Right lobe of liver (tissue), 6 donors: ENCODE measurements at regions not wholly inside any gene's neighbourhood (a gene's known extent, or its start where the extent isn't known, plus 50 kb on each side); places are given as distances from the start of the nearest gene placed in this dataset.

ENCODE experiments used
- ATAC-seq, 4 donors: fragments of 200-7000 bp; cut with Tn5 transposase; one replicate each; pipeline ENCODE4 v1.9.1; 2020; ENCODE audit warnings: mild to moderate bottlenecking in 4 of 4, moderate library complexity in 4 of 4
- DNase-seq, 3 donors: peaks; one replicate each; pipeline ENCODE4 v3.0.0-alpha.2; 2020
- H3K27ac ChIP-seq, 3 donors: fragments of 200-600 bp; one replicate each; pipeline ENCODE4 v1.8.0; 2022
- H3K27me3 ChIP-seq, 2 donors: fragments of 200-600 bp; one replicate each; pipeline ENCODE4 v1.8.0; 2022
- H3K36me3 ChIP-seq, 4 donors: fragments of 200-600 bp; sonication (generic) in 1 of 4; one replicate each; pipeline versions ENCODE4 v1.5.1 to v1.8.0; 2017 to 2022; ENCODE audit warnings: control low read depth in 1 of 4
- H3K4me1 ChIP-seq, 4 donors: fragments of 200-600 bp; sonication (generic) in 1 of 4; one replicate each; pipeline versions ENCODE4 v1.5.1 to v1.8.0; 2017 to 2022; ENCODE audit warnings: control low read depth in 1 of 4
- H3K4me3 ChIP-seq, 3 donors: fragments of 200-600 bp; one replicate each; pipeline ENCODE4 v1.8.0; 2022
- H3K9me3 ChIP-seq, 4 donors: fragments of 200-600 bp; sonication (generic) in 1 of 4; one replicate each; pipeline versions ENCODE4 v1.5.1 to v1.8.0; 2017 to 2022; ENCODE audit warnings: control low read depth in 1 of 4
- POLR2A ChIP-seq: fragments of 450-650 bp; IDR thresholded peaks from one replicate; pipeline ENCODE4 v1.6.1; 2017; ENCODE audit warnings: antibody characterized with exemption, mild to moderate bottlenecking
- WGBS: methylation state at CpG from one replicate; pipeline ENCODE4 v1.1.6; 2018; ENCODE audit warnings: low coverage, low lambda C conversion rate; ENCODE audit not compliant: insufficient coverage; ENCODE audit errors: missing lambda C conversion rate; 5-methylcytosine and 5-hydroxymethylcytosine counted together
- intact Hi-C, 2 donors: fragments of 100-400 bp; cut with DNase I; formaldehyde crosslinking; loops; one replicate each; pipeline versions ENCODE4 v1.11.2 to v1.14.1; 2022
- TF ChIP-seq, protein P1 (sequence below), 4 donors: fragments of 200-600 bp in 3 of 4; fragments of 450-650 bp in 1 of 4; IDR thresholded peaks; one replicate each; pipeline versions ENCODE4 v1.5.1 to v1.8.0; 2016 to 2022; ENCODE audit warnings: antibody characterized with exemption in 4 of 4, mild to moderate bottlenecking in 2 of 4
- donor health status: DM: no; HTN: yes; CAD: no.
- donor health status: DM: no; HTN: no; CAD: no.
- donor health status: DM: no; HTN: no; CAD: no.
- donor health status: DM: no; HTN: yes; CAD: no.
- donor health status: DM: no; HTN: yes; CAD: no.

DNA sequence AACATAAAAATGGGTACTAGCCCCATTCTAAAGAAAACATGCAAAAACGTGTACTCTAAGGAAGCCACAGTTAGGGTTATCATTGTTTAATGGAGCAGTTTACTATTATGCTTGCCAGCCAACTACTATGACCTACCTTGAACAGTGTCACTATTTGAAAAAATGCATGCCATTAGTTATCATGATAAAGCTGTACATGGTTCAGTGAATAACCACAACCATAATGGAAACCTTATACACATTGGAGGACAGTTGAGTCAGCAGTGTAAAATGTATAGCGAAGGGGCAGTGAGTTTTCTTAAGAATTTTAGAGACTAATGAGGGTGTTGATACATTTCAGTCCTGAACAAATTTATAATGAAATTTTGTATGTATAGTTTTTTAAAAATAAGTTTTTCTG, 381.9 kb downstream of the GRXCR1 start:
- intact Hi-C loops: no loop called here
- Histone ChIP-seq H3K4me1 (no peaks in the 10 kb centered on the region), H3K27ac (no peak overlapping the region), H3K4me3 (no peak overlapping the region), H3K27me3 (no peaks in the 10 kb centered on the region), H3K9me3 (no peaks in the 10 kb centered on the region), H3K36me3 (no peaks in the 10 kb centered on the region)
- WGBS: 44% methylated on average over 2 of the region's 2 CpGs
- no peak for DNase-seq
- no peak for ATAC-seq
- TF ChIP-seq POLR2A: no peak
- TF ChIP-seq, protein P1, sequence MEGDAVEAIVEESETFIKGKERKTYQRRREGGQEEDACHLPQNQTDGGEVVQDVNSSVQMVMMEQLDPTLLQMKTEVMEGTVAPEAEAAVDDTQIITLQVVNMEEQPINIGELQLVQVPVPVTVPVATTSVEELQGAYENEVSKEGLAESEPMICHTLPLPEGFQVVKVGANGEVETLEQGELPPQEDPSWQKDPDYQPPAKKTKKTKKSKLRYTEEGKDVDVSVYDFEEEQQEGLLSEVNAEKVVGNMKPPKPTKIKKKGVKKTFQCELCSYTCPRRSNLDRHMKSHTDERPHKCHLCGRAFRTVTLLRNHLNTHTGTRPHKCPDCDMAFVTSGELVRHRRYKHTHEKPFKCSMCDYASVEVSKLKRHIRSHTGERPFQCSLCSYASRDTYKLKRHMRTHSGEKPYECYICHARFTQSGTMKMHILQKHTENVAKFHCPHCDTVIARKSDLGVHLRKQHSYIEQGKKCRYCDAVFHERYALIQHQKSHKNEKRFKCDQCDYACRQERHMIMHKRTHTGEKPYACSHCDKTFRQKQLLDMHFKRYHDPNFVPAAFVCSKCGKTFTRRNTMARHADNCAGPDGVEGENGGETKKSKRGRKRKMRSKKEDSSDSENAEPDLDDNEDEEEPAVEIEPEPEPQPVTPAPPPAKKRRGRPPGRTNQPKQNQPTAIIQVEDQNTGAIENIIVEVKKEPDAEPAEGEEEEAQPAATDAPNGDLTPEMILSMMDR (IDR thresholded peaks at IDR 0.05): no peak

DNA sequence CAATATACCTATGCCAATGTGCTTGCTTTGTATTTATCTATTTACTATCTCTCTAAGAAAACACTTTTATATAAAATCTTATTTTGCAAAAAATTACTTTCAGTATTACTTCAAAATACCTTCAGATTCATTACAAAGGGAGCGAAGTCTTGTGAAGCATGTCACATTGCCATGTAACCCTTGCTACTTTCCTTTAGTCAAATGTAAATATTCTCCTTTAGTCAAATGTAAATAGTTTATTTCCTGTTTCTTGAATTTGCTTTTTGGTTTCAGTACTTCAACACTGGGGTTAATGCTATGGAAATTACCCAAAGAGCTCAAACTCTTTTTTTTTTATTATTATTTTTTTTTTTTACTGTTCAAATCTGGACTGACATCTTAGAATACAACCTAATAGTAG, 383.3 kb downstream of the GRXCR1 start:
- Histone ChIP-seq H3K27ac (no peak overlapping the region), H3K36me3 (no peaks in the 10 kb centered on the region), H3K4me1 (no peaks in the 10 kb centered on the region), H3K9me3 (no peaks in the 10 kb centered on the region), H3K27me3 (no peaks in the 10 kb centered on the region), H3K4me3 (no peak overlapping the region)
- 50% methylated on average over 1 of the region's 1 CpG for WGBS
- ATAC-seq (no peak), DNase-seq (no peak)
- TF ChIP-seq, protein P1 (IDR thresholded peaks at IDR 0.05): no peak
- no peak for TF ChIP-seq POLR2A
- intact Hi-C loops: no loop called here

DNA sequence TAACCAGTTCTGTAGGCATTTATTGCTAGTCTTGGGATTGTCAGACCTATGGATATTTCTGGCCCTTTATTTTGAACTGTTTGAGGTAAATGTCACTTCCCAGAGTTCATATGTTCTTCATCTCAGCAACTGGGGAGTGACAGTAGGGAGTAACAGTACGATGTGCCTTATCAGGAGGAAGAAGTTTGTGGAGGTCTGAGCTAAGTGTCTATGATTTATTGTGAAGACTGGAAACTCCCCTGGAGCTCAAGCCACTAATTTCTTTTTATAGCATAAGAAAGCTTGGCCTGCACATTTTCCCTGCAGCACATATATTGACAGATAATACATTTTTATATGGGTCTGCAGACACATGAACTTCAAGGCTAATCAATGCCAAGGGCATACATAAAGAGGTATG, 383.8 kb downstream of the GRXCR1 start:
- no peak overlapping the region for H3K4me3 ChIP-seq
- no peaks in the 10 kb centered on the region for H3K36me3 ChIP-seq
- no peaks in the 10 kb centered on the region for H3K27me3 ChIP-seq
- 15% methylated on average over 1 of the region's 1 CpG for WGBS
- H3K4me1 ChIP-seq: no peaks in the 10 kb centered on the region
- intact Hi-C loops: no loop called here
- ATAC-seq (no peak), DNase-seq (no peak)
- no peak overlapping the region for H3K27ac ChIP-seq
- no peaks in the 10 kb centered on the region for H3K9me3 ChIP-seq
- TF ChIP-seq, protein P1 (IDR thresholded peaks at IDR 0.05): no peak
- no peak for TF ChIP-seq POLR2A

DNA sequence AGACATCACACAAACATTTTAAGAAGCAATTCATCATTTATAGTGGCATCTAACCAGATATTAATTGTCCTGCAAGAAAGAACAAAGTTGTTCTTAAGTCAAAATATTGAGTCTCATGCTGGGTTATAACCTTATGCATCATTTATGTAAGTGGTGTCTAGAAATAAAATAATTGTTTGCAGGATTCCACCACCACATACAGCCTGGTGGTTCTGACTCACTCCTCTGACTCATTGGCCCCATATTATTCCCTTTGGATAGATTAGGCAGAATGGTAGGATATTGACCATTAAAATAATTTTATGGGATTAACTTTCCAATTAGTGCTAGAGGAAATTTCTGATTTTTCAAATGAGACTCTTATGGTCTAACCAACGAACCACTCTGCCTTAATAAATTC, 384.5 kb downstream of the GRXCR1 start:
- Histone ChIP-seq H3K9me3 (no peaks in the 10 kb centered on the region), H3K27ac (no peak overlapping the region), H3K27me3 (no peaks in the 10 kb centered on the region), H3K4me1 (no peaks in the 10 kb centered on the region), H3K36me3 (no peaks in the 10 kb centered on the region), H3K4me3 (no peak overlapping the region)
- ATAC-seq: no peak
- intact Hi-C loops: no loop called here
- TF ChIP-seq, protein P1 (IDR thresholded peaks at IDR 0.05): no peak
- no peak for TF ChIP-seq POLR2A
- DNase-seq: no peak
- WGBS: 19% methylated on average over 1 of the region's 1 CpG

DNA sequence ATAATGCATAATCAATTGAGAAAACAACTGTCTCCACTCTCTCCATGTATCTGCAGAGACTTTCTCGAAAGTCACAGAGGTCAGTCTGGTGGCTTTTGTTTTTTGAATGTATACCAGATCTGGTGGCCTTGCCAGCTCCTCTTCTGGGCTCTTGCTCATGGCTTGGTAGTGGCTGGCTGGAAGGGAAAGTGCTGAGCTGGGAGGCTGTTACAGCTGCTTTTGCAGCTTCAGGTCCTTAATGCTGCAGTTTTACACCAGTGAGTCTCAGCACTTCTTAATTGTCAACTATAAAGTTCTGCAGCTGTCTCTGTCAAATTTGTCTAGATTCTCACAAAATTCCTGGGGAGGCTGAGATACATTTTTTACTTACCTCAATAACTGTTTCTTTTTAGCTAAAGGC, 390.0 kb downstream of the GRXCR1 start:
- Histone ChIP-seq H3K36me3 (no peaks in the 10 kb centered on the region), H3K27ac (no peak overlapping the region), H3K9me3 (no peaks in the 10 kb centered on the region), H3K27me3 (no peaks in the 10 kb centered on the region), H3K4me3 (no peak overlapping the region), H3K4me1 (no peaks in the 10 kb centered on the region)
- DNase-seq (no peak), ATAC-seq (no peak)
- intact Hi-C loops: no loop called here
- no peak for TF ChIP-seq POLR2A
- TF ChIP-seq, protein P1 (IDR thresholded peaks at IDR 0.05): no peak
- 73% methylated on average over 1 of the region's 1 CpG for WGBS
